ENCODE measurements at regions not wholly inside any gene's neighbourhood (a gene's known extent, or its start where the extent isn't known, plus 50 kb on each side); places are given as distances from the start of the nearest gene placed in this dataset.

DNA sequence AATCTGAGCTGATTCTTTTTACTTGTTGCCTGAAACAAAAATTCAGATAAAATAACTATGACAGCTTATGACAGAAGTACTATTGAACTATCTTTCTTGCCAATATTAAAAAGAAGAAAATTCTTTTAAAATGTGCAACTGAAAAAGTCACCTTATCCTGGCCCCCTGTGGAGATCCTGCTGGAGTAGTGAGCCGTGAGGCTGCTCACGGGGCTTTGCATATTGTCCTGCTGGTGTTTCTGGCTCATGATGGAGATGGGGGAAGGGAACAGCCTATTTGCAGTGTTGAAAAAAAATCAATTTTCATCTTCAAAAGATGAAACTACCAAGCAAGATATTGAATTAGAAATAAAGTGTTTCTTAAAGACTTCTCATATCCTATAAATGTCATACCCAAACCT, 216.0 kb downstream of the SAMD5 start:
- DNase-seq (ENCODE audit: low read depth), result no peak

DNA sequence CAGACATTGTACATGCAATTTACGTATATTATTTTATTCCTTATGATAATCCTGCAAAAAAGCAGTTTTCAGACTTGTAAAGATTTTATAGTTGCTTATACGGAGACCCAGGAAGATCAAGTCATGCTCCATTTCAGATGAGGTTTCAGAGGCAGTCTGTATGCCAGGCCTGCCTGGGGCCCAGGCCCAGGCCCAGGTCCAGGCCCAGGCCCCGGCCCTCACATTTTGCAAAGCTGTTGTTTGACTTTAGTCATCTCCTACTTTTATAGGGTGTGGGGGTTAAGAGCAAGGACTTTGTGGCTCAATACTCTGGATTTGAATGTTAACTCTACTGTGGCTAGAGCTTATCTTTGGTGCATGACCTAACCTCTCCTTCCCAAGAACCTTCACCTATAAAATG, 217.9 kb downstream of the SAMD5 start:
- no peak overlapping the region for H3K4me3 ChIP-seq (ENCODE audit: low read depth, low read length)
- no peak for TF ChIP-seq CTCF (IDR thresholded peaks at IDR 0.05; ENCODE audit: low read depth, low read length, missing control alignments)
- DNase-seq (ENCODE audit: low read depth), result no peak

More for the DNA sequence above, 216.0 kb downstream of the SAMD5 start:
- TF ChIP-seq CTCF (IDR thresholded peaks at IDR 0.05; ENCODE audit: low read depth, low read length, missing control alignments), result no peak
- H3K4me3 ChIP-seq (ENCODE audit: low read depth, low read length), result no peak overlapping the region

GRCh38 chr6:147728903-147729302, 220.4 kb downstream of the SAMD5 start:
- no peak for TF ChIP-seq CTCF (IDR thresholded peaks at IDR 0.05; ENCODE audit: low read depth, low read length, missing control alignments)
- H3K4me3 ChIP-seq (ENCODE audit: low read depth, low read length), result no peak overlapping the region
- DNase-seq (ENCODE audit: low read depth), result no peak

DNA sequence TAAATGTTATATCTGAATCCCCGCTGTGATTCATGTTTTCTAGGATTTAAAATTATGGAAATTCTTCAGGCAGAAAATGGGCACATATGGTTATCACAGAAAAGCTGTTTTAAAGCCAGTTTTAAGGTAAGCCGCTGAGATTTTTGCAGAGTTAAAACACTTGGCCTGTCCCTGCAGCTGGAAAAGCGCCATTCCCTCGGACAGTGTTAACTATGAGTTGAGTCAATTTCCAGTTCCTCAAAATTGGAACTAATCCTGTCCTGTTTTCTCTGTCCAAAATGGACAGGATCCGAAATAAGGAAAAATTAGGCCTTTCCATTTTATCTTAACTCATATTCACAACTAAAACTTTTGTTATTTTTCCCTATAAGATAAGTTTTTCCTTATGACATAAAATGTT, 225.2 kb downstream of the SAMD5 start:
- TF ChIP-seq CTCF (IDR thresholded peaks at IDR 0.05; ENCODE audit: low read depth, low read length, missing control alignments), result no peak
- DNase-seq (ENCODE audit: low read depth), result no peak
- H3K4me3 ChIP-seq (ENCODE audit: low read depth, low read length), result no peak overlapping the region

- no peak for DNase-seq (ENCODE audit: low read depth)
- H3K4me3 ChIP-seq (ENCODE audit: low read depth, low read length), result no peak overlapping the region
- no peak for TF ChIP-seq CTCF (IDR thresholded peaks at IDR 0.05; ENCODE audit: low read depth, low read length, missing control alignments)
Observed at GRCh38 chr6:147734151-147734550, 225.7 kb downstream of the SAMD5 start.

GRCh38 chr6:147735924-147736323, 227.4 kb downstream of the SAMD5 start:
- no peak for TF ChIP-seq CTCF (IDR thresholded peaks at IDR 0.05; ENCODE audit: low read depth, low read length, missing control alignments)
- no peak for DNase-seq (ENCODE audit: low read depth)
- H3K4me3 ChIP-seq (ENCODE audit: low read depth, low read length), result no peak overlapping the region

GRCh38 chr6:147737115-147737514, 228.6 kb downstream of the SAMD5 start:
- no peak for TF ChIP-seq CTCF (IDR thresholded peaks at IDR 0.05; ENCODE audit: low read depth, low read length, missing control alignments)
- H3K4me3 ChIP-seq (ENCODE audit: low read depth, low read length), result no peak overlapping the region
- DNase-seq (ENCODE audit: low read depth), result no peak

All from GM12864 (cell line).